ENCODE measurements at regions not wholly inside any gene's neighbourhood (a gene's known extent, or its start where the extent isn't known, plus 50 kb on each side); places are given as distances from the start of the nearest gene placed in this dataset.

GRCh38 chr13:62126400-62126799 lies 710.8 kb upstream of the PCDH20 start:
- Histone ChIP-seq H3K27ac (no peak overlapping the region), H3K4me3 (ENCODE audit: low read depth, low read length) (no peak overlapping the region), H3K27me3 (ENCODE audit: insufficient read depth, low read depth, severe bottlenecking) (no peaks in the 10 kb centered on the region), H3K36me3 (no peaks in the 10 kb centered on the region), H3K9me3 (ENCODE audit: severe bottlenecking) (no peaks in the 10 kb centered on the region)
- no peak for DNase-seq
- no peak for TF ChIP-seq CTCF (IDR thresholded peaks at IDR 0.05; ENCODE audit: low read depth, low read length)

- H3K4me3 ChIP-seq (ENCODE audit: low read depth, low read length), result no peak overlapping the region
- no peak for DNase-seq
- no peak for TF ChIP-seq CTCF (IDR thresholded peaks at IDR 0.05; ENCODE audit: low read depth, low read length)
- H3K36me3 ChIP-seq, result no peaks in the 10 kb centered on the region
- no peaks in the 10 kb centered on the region for H3K27me3 ChIP-seq (ENCODE audit: insufficient read depth, low read depth, severe bottlenecking)
- no peak overlapping the region for H3K27ac ChIP-seq
- no peaks in the 10 kb centered on the region for H3K9me3 ChIP-seq (ENCODE audit: severe bottlenecking)
These were observed 709.8 kb upstream of the PCDH20 start for GRCh38 chr13:62125451-62125850.

GRCh38 chr13:62123409-62123808 lies 707.8 kb upstream of the PCDH20 start:
- Histone ChIP-seq H3K4me3 (ENCODE audit: low read depth, low read length) (no peak overlapping the region), H3K36me3 (no peaks in the 10 kb centered on the region), H3K27ac (no peak overlapping the region), H3K9me3 (ENCODE audit: severe bottlenecking) (no peaks in the 10 kb centered on the region), H3K27me3 (ENCODE audit: insufficient read depth, low read depth, severe bottlenecking) (no peaks in the 10 kb centered on the region)
- TF ChIP-seq CTCF (IDR thresholded peaks at IDR 0.05; ENCODE audit: low read depth, low read length), result no peak
- DNase-seq, result no peak

- H3K9me3 ChIP-seq (ENCODE audit: severe bottlenecking), result no peaks in the 10 kb centered on the region
- no peak overlapping the region for H3K27ac ChIP-seq
- DNase-seq, result no peak
- H3K36me3 ChIP-seq, result no peaks in the 10 kb centered on the region
- H3K27me3 ChIP-seq (ENCODE audit: insufficient read depth, low read depth, severe bottlenecking), result no peaks in the 10 kb centered on the region
- H3K4me3 ChIP-seq (ENCODE audit: low read depth, low read length), result no peak overlapping the region
- TF ChIP-seq CTCF (IDR thresholded peaks at IDR 0.05; ENCODE audit: low read depth, low read length), result no peak
These were observed 706.8 kb upstream of the PCDH20 start for GRCh38 chr13:62122434-62122833.

- Histone ChIP-seq H3K27me3 (ENCODE audit: insufficient read depth, low read depth, severe bottlenecking) (no peaks in the 10 kb centered on the region), H3K4me3 (ENCODE audit: low read depth, low read length) (no peak overlapping the region), H3K27ac (no peak overlapping the region), H3K36me3 (no peaks in the 10 kb centered on the region), H3K9me3 (ENCODE audit: severe bottlenecking) (no peaks in the 10 kb centered on the region)
- no peak for DNase-seq
- TF ChIP-seq CTCF (IDR thresholded peaks at IDR 0.05; ENCODE audit: low read depth, low read length), result no peak
These were observed 704.4 kb upstream of the PCDH20 start for GRCh38 chr13:62119739-62120700.
